Common myeloid progenitor, CD34-positive (primary cell): ENCODE measurements at regions not wholly inside any gene's neighbourhood (a gene's known extent, or its start where the extent isn't known, plus 50 kb on each side); places are given as distances from the start of the nearest gene placed in this dataset.

Experiments
- CTCF ChIA-PET: fragments of 350-600 bp; sonication (Branson Sonifier 250); formaldehyde crosslinking; loops from one replicate; lab custom pipeline; 2021; ENCODE audit warnings: antibody characterized with exemption; lab: Charles Lee
- POLR2A ChIA-PET: fragments of 350-600 bp; sonication (Branson Sonifier 250); formaldehyde crosslinking; loops from one replicate; lab custom pipeline; 2021; ENCODE audit warnings: antibody characterized with exemption; lab: Charles Lee
- DNase-seq, 3 donors: peaks; one replicate each; pipeline versions ENCODE4 v3.0.0 to v3.0.0-alpha.2; 2013
- H3K27ac ChIP-seq, 2 experiments: 1 replicate in 1 of 2; 2 replicates in 1 of 2; pipeline ENCODE4 v1.7.0; 2013; ENCODE audit warnings: inconsistent platforms in 2 of 2, low read length in 2 of 2, mild to moderate bottlenecking in 2 of 2, low read depth in 1 of 2, moderate library complexity in 1 of 2; ENCODE audit not compliant: severe bottlenecking in 2 of 2, insufficient read depth in 1 of 2, poor library complexity in 1 of 2
- H3K27me3 ChIP-seq, 5 experiments: replicated peaks in 2 of 5; 1 replicate in 3 of 5; 2 replicates in 2 of 5; pipeline versions ENCODE4 v1.6.1 to v1.7.0; 2013; ENCODE audit warnings: low read length in 4 of 5, mild to moderate bottlenecking in 2 of 5, moderate library complexity in 2 of 5, inconsistent platforms in 1 of 5; ENCODE audit not compliant: insufficient read depth in 5 of 5, control insufficient read depth in 4 of 5
- H3K36me3 ChIP-seq, 4 experiments: 1 replicate in 2 of 4; 2 replicates in 2 of 4; pipeline versions ENCODE4 v1.6.1 to v1.7.0; 2013; ENCODE audit warnings: low read length in 3 of 4, control low read depth in 1 of 4, mild to moderate bottlenecking in 1 of 4; ENCODE audit not compliant: control insufficient read depth in 4 of 4, insufficient read depth in 4 of 4
- H3K4me1 ChIP-seq, 4 experiments: 1 replicate in 3 of 4; 2 replicates in 1 of 4; pipeline versions ENCODE4 v1.6.1 to v1.7.1; 2013; ENCODE audit warnings: low read length in 3 of 4, mild to moderate bottlenecking in 3 of 4, control low read depth in 1 of 4, inconsistent platforms in 1 of 4, moderate library complexity in 1 of 4; ENCODE audit not compliant: control insufficient read depth in 4 of 4, insufficient read depth in 4 of 4; ENCODE audit errors: control extremely low read depth in 1 of 4
- H3K4me3 ChIP-seq, 7 experiments: 1 replicate in 4 of 7; 2 replicates in 3 of 7; pipeline versions ENCODE4 v1.5.1 to v1.7.0; 2013; ENCODE audit warnings: mild to moderate bottlenecking in 7 of 7, low read length in 6 of 7, moderate library complexity in 6 of 7, inconsistent platforms in 2 of 7, low read depth in 2 of 7, control low read depth in 1 of 7; ENCODE audit not compliant: insufficient read depth in 4 of 7, control insufficient read depth in 1 of 7; ENCODE audit errors: extremely low read depth in 1 of 7
- H3K9me3 ChIP-seq, 5 experiments: 1 replicate in 4 of 5; 2 replicates in 1 of 5; pipeline versions ENCODE4 v1.6.1 to v1.7.1; 2013; ENCODE audit warnings: low read length in 4 of 5, mild to moderate bottlenecking in 2 of 5, inconsistent platforms in 1 of 5, low read depth in 1 of 5, moderate library complexity in 1 of 5; ENCODE audit not compliant: control insufficient read depth in 4 of 5, insufficient read depth in 2 of 5; ENCODE audit errors: control extremely low read depth in 1 of 5
- WGBS: methylation state at CpG from one replicate; pipeline ENCODE4 v1.1.5; 2013; ENCODE audit not compliant: insufficient coverage; 5-methylcytosine and 5-hydroxymethylcytosine counted together

GRCh38 chr9:15086778-15087324, 176.6 kb upstream of the FREM1 start:
- ChIA-PET POLR2A (no interaction called here), CTCF (interaction anchor here (1.0 kb wide), 1 partner anchor 9 kb away, joined by 4 read pairs; no protein-coding TSS in a partner anchor)
- Histone ChIP-seq H3K36me3 (no peaks in the 10 kb centered on the region), H3K4me3 (no peak overlapping the region), H3K27ac (no peak overlapping the region), H3K4me1 (no peaks in the 10 kb centered on the region), H3K9me3 (no peaks in the 10 kb centered on the region), H3K27me3 (no peaks in the 10 kb centered on the region)
- 100% methylated on average over 2 of the region's 3 CpGs for WGBS
- no peak for DNase-seq

- no peaks in the 10 kb centered on the region for H3K4me1 ChIP-seq
- H3K4me3 ChIP-seq = no peak overlapping the region
- POLR2A ChIA-PET = no interaction called here
- H3K27me3 ChIP-seq = no peaks in the 10 kb centered on the region
- no peaks in the 10 kb centered on the region for H3K9me3 ChIP-seq
- WGBS = 97% methylated on average over 5 of the region's 6 CpGs
- DNase-seq = no peak
- no peak overlapping the region for H3K27ac ChIP-seq
- CTCF ChIA-PET = interaction anchor here (1.0 kb wide), 1 partner anchor 9 kb away, joined by 4 read pairs; no protein-coding TSS in a partner anchor
- no peaks in the 10 kb centered on the region for H3K36me3 ChIP-seq
Measured at GRCh38 chr9:15086156-15086763, 176.0 kb upstream of the FREM1 start.

- ChIA-PET POLR2A (no interaction called here), CTCF (no interaction called here)
- H3K27me3 ChIP-seq = no peaks in the 10 kb centered on the region
- H3K4me3 ChIP-seq = no peak overlapping the region
- H3K36me3 ChIP-seq = no peaks in the 10 kb centered on the region
- H3K27ac ChIP-seq = no peak overlapping the region
- peaks cover 0 to 1% (median 0%) of the 10 kb centered on the region in 5 experiments for H3K9me3 ChIP-seq
- 93% methylated on average over 4 of the region's 4 CpGs for WGBS
- no peak for DNase-seq
- H3K4me1 ChIP-seq = no peaks in the 10 kb centered on the region
Measured at GRCh38 chr9:15081021-15081753, 171.0 kb upstream of the FREM1 start.

- no peak overlapping the region for H3K27ac ChIP-seq
- CTCF ChIA-PET = interaction anchor here (1.1 kb wide), 1 partner anchor 8 kb away, joined by 3 read pairs; no protein-coding TSS in a partner anchor
- H3K9me3 ChIP-seq = peaks cover 0 to 1% (median 0%) of the 10 kb centered on the region in 5 experiments
- no peak for DNase-seq
- POLR2A ChIA-PET = no interaction called here
- H3K27me3 ChIP-seq = no peaks in the 10 kb centered on the region
- H3K4me1 ChIP-seq = no peaks in the 10 kb centered on the region
- WGBS = 90% methylated on average over 1 of the region's 3 CpGs
- H3K36me3 ChIP-seq = no peaks in the 10 kb centered on the region
- H3K4me3 ChIP-seq = no peak overlapping the region
Measured at GRCh38 chr9:15080401-15080800, 170.2 kb upstream of the FREM1 start.

- 90% methylated on average over 3 of the region's 3 CpGs for WGBS
- ChIA-PET CTCF (interaction anchor here (1.0 to 1.1 kb wide), 2 partner anchors 9 to 195 kb away, joined by 3 read pairs; no protein-coding TSS in a partner anchor), POLR2A (no interaction called here)
- no peak for DNase-seq
- Histone ChIP-seq H3K4me1 (no peaks in the 10 kb centered on the region), H3K4me3 (no peak overlapping the region), H3K27me3 (no peaks in the 10 kb centered on the region), H3K9me3 (peaks cover 0 to 1% (median 0%) of the 10 kb centered on the region in 5 experiments), H3K27ac (no peak overlapping the region), H3K36me3 (no peaks in the 10 kb centered on the region)
Measured at GRCh38 chr9:15079989-15080388, 169.8 kb upstream of the FREM1 start.

- H3K9me3 ChIP-seq = peaks cover 0 to 1% (median 0%) of the 10 kb centered on the region in 5 experiments
- no peak overlapping the region for H3K27ac ChIP-seq
- ChIA-PET CTCF (interaction anchor here (1.3 to 2.0 kb wide), 2 partner anchors 8 to 10 kb away, joined by 4 to 6 read pairs; no protein-coding TSS in a partner anchor), POLR2A (no interaction called here)
- no peaks in the 10 kb centered on the region for H3K27me3 ChIP-seq
- no peak overlapping the region for H3K4me3 ChIP-seq
- peak in 1 of 3 donors; percentile 9 for DNase-seq
- WGBS = 94% methylated on average over 3 of the region's 7 CpGs
- H3K36me3 ChIP-seq = no peaks in the 10 kb centered on the region
- no peaks in the 10 kb centered on the region for H3K4me1 ChIP-seq
Measured at GRCh38 chr9:15077946-15078729, 167.9 kb upstream of the FREM1 start.
